Endothelial cell of umbilical vein (primary cell): ENCODE measurements at regions not wholly inside any gene's neighbourhood (a gene's known extent, or its start where the extent isn't known, plus 50 kb on each side); places are given as distances from the start of the nearest gene placed in this dataset.

ENCODE experiments used
- BruUV-seq: library from RNA; stranded (reverse); fragments of 400-500 nt; replicated peaks from 2 replicates; lab custom pipeline; 2021; lab: Mats Ljungman, UMichigan
- CTCF ChIA-PET: fragments of 300-600, 350-600 bp; sonication (Branson Sonifier 250); formaldehyde crosslinking; loops from one replicate; lab custom pipeline; 2021; ENCODE audit warnings: antibody characterized with exemption, inconsistent platforms; lab: Charles Lee
- POLR2A ChIA-PET: fragments of 300-600, 350-600 bp; sonication (Branson Sonifier 250); formaldehyde crosslinking; loops from one replicate; lab custom pipeline; 2021; ENCODE audit warnings: antibody characterized with exemption, inconsistent platforms; lab: Charles Lee
- DNase-seq: peaks from one replicate; pipeline ENCODE4 v3.0.0-alpha.2; 2011; ENCODE audit warnings: low read depth, low spot score
- FAIRE-seq: peaks from 2 replicates; lab custom pipeline; 2011; peaks lifted over from hg19 to GRCh38; lab: Jason Lieb, UNC
- H2AFZ ChIP-seq: 2 replicates; pipeline ENCODE4 v1.6.0; 2012; ENCODE audit warnings: low read depth, low read length, control low read depth, inconsistent platforms
- H3K27ac ChIP-seq: 2 replicates; pipeline ENCODE4 v1.5.1; 2011; ENCODE audit warnings: low read depth, mild to moderate bottlenecking, control low read depth, low read length, moderate library complexity; ENCODE audit not compliant: insufficient read depth
- H3K27me3 ChIP-seq, 2 experiments: 2 replicates each; pipeline versions ENCODE4 v1.6.0 to v1.6.1; 2011; ENCODE audit warnings: low read length in 2 of 2, mixed read lengths in 1 of 2; ENCODE audit not compliant: control insufficient read depth in 2 of 2, insufficient read depth in 2 of 2
- H3K36me3 ChIP-seq, 2 experiments: 2 replicates in 1 of 2; 3 replicates in 1 of 2; pipeline ENCODE4 v1.5.1; 2011; ENCODE audit warnings: low read length in 2 of 2, mild to moderate bottlenecking in 1 of 2, moderate library complexity in 1 of 2; ENCODE audit not compliant: control insufficient read depth in 2 of 2, insufficient read depth in 2 of 2; ENCODE audit errors: extremely low read depth in 1 of 2
- H3K4me1 ChIP-seq: 3 replicates; pipeline ENCODE4 v1.5.1; 2011; ENCODE audit warnings: mild to moderate bottlenecking, low read length; ENCODE audit not compliant: control insufficient read depth, insufficient read depth; ENCODE audit errors: extremely low read depth
- H3K4me2 ChIP-seq: 2 replicates; pipeline ENCODE4 v1.6.1; 2011; ENCODE audit warnings: low read length, control low read depth, mixed read lengths; ENCODE audit not compliant: insufficient read depth
- H3K4me3 ChIP-seq, 3 experiments: fragments of 200-600 bp in 1 of 3; sonication (generic), shearing (Covaris generic) in 1 of 3; replicated peaks in 1 of 3; 2 replicates each; pipeline ENCODE4 v1.5.1; 2011 to 2016; ENCODE audit warnings: control low read depth in 3 of 3, low read length in 3 of 3, mild to moderate bottlenecking in 2 of 3, inconsistent platforms in 1 of 3, low read depth in 1 of 3, moderate library complexity in 1 of 3; ENCODE audit not compliant: insufficient read depth in 1 of 3
- H3K79me2 ChIP-seq: 2 replicates; pipeline ENCODE4 v1.6.0; 2012; ENCODE audit warnings: low read length, inconsistent platforms; ENCODE audit not compliant: control insufficient read depth, insufficient read depth
- H3K9ac ChIP-seq: replicated peaks from 2 replicates; pipeline ENCODE3; 2011; ENCODE audit warnings: low read length, control low read depth; ENCODE audit not compliant: insufficient read depth; ENCODE audit errors: extremely low read depth
- H3K9me1 ChIP-seq: replicated peaks from 3 replicates; pipeline ENCODE4 v1.6.0; 2011; ENCODE audit warnings: mild to moderate bottlenecking, low read length; ENCODE audit not compliant: control insufficient read depth, insufficient read depth; ENCODE audit errors: extremely low read depth
- H3K9me3 ChIP-seq: replicated peaks from 2 replicates; pipeline ENCODE4 v1.5.1; 2012; ENCODE audit warnings: low read length, inconsistent platforms; ENCODE audit not compliant: control insufficient read depth, insufficient read depth
- H4K20me1 ChIP-seq: replicated peaks from 2 replicates; pipeline ENCODE3; 2011; ENCODE audit warnings: mild to moderate bottlenecking, low read length; ENCODE audit not compliant: control insufficient read depth, insufficient read depth; ENCODE audit errors: extremely low read depth
- EZH2 ChIP-seq: IDR thresholded peaks from 2 replicates; pipeline ENCODE4 v1.6.1; 2012; ENCODE audit warnings: borderline replicate concordance, low read depth, mild to moderate bottlenecking, moderate library complexity, low read length, inconsistent platforms; ENCODE audit not compliant: severe bottlenecking
- GATA2 ChIP-seq: IDR thresholded peaks from 2 replicates; pipeline ENCODE4 v1.7.0; 2011; ENCODE audit warnings: low read depth, mild to moderate bottlenecking, moderate library complexity, mixed read lengths, low read length; ENCODE audit not compliant: insufficient read length, insufficient read depth
- JUN ChIP-seq: IDR thresholded peaks from 2 replicates; pipeline ENCODE4 v1.6.1; 2011; ENCODE audit warnings: borderline replicate concordance, low read depth; ENCODE audit not compliant: insufficient read length, insufficient read depth
- MYC ChIP-seq: IDR thresholded peaks from one replicate; pipeline ENCODE4 v1.6.1; 2011; ENCODE audit warnings: mild to moderate bottlenecking, low read depth, low read length
- POLR2AphosphoS5 ChIP-seq: IDR thresholded peaks from 2 replicates; pipeline ENCODE4 v1.6.1; 2012; ENCODE audit warnings: low read depth, mild to moderate bottlenecking, control low read depth, low read length, moderate library complexity; ENCODE audit not compliant: insufficient read depth
- dilution Hi-C: fragments of 300-500 bp; cut with MboI; formaldehyde crosslinking; loops from one replicate; pipeline ENCODE4 v1.15.0; 2019; ENCODE audit warnings: low sequenced_read_pairs; ENCODE audit not compliant: extremely low pct_ligation_motif_present
- intact Hi-C: fragments of 100-400 bp; cut with micrococcal nuclease; formaldehyde crosslinking; loops from one replicate; pipeline ENCODE4 v1.10.0; 2022
- TF ChIP-seq, protein P1 (sequence below), 2 donors: IDR thresholded peaks; 1 replicate in 1 of 2; 2 replicates in 1 of 2; pipeline ENCODE4 v1.5.1; 2011; ENCODE audit warnings: low read length in 2 of 2, mild to moderate bottlenecking in 2 of 2, moderate library complexity in 2 of 2, control low read depth in 1 of 2, inconsistent platforms in 1 of 2, low read depth in 1 of 2; ENCODE audit not compliant: insufficient read depth in 1 of 2; ENCODE audit errors: extremely low read depth in 1 of 2
- TF ChIP-seq, protein P2 (sequence below): IDR thresholded peaks from 2 replicates; pipeline ENCODE4 v1.6.1; 2011; ENCODE audit not compliant: insufficient read depth, insufficient read length

DNA sequence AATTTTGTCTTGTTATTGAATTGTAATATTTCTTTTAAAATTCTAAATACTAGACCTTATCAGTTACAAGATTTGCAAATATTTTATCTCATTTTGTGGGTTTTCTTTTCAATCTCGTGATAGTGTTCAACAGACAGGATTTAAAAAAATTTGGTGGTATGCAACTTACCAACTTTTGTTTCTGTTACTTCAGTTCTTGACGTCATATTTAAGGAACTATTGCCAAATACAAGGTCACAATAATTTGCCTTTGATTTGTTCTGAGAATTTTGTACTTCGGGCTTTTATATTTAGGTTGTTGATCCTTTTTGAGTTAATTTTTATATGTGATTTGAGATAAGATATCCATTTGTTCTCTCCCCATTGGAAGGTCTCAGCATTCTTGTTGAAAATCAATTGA, 876.6 kb downstream of the DCDC2C start:
- FAIRE-seq (peak; percentile 8), DNase-seq (no peak)
- no peaks in the 10 kb centered on the region for H3K36me3 ChIP-seq
- no peaks in the 10 kb centered on the region for H4K20me1 ChIP-seq
- ChIA-PET CTCF (no interaction called here), POLR2A (no interaction called here)
- no peaks in the 10 kb centered on the region for H3K9me1 ChIP-seq
- H3K27ac ChIP-seq, result no peak overlapping the region
- intact Hi-C loops (no loop called here), dilution Hi-C loops (no loop called here)
- no peaks in the 10 kb centered on the region for H3K9me3 ChIP-seq
- no peak for TF ChIP-seq JUN
- H3K9ac ChIP-seq, result no peak overlapping the region
- H3K4me1 ChIP-seq, result no peaks in the 10 kb centered on the region
- H3K79me2 ChIP-seq, result no peaks in the 10 kb centered on the region
- no peak overlapping the region for H3K4me3 ChIP-seq
- BruUV-seq, result no TSS peak
- H2AFZ ChIP-seq, result no peak overlapping the region
- no peaks in the 10 kb centered on the region for H3K27me3 ChIP-seq
- H3K4me2 ChIP-seq, result no peak overlapping the region

DNA sequence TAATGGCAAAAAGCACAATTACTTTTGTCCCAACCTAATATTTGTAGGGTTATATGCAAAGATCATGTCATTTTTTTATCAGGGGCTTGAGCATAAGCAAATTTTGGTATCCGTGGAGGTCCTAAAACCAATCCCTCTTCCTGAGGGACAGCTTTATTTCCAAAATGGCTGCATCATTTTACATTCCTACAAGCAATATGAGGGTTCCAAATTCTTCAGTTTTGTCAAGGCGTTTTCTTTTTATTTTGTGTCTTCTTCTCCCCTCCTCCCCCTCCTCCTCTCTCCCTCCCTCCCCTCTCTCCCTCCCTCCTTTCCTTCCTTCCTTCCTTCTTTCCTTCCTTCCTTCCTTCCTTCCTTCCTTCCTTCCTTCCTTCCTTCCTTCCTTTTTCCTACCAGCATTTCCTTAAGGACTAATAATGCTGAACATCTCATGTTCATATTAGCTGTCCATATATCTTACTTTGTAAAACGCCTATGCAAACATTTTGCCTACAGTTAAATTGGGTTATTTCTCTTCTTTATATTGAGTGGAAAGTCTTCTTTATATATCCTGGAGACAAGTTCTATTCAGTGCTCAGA, 881.8 kb downstream of the DCDC2C start:
- POLR2A ChIA-PET, result no interaction called here
- FAIRE-seq, result no peak
- Histone ChIP-seq H3K36me3 (no peaks in the 10 kb centered on the region), H3K4me1 (no peaks in the 10 kb centered on the region), H3K4me3 (no peak overlapping the region), H3K9me1 (no peaks in the 10 kb centered on the region), H3K27ac (no peak overlapping the region), H2AFZ (no peak overlapping the region), H3K4me2 (no peak overlapping the region), H3K9ac (no peak overlapping the region), H3K79me2 (no peaks in the 10 kb centered on the region), H3K27me3 (no peaks in the 10 kb centered on the region), H4K20me1 (no peaks in the 10 kb centered on the region), H3K9me3 (no peaks in the 10 kb centered on the region)
- intact Hi-C loops, result no loop called here
- CTCF ChIA-PET, result no interaction called here
- BruUV-seq, result no TSS peak
- TF ChIP-seq, protein P1, sequence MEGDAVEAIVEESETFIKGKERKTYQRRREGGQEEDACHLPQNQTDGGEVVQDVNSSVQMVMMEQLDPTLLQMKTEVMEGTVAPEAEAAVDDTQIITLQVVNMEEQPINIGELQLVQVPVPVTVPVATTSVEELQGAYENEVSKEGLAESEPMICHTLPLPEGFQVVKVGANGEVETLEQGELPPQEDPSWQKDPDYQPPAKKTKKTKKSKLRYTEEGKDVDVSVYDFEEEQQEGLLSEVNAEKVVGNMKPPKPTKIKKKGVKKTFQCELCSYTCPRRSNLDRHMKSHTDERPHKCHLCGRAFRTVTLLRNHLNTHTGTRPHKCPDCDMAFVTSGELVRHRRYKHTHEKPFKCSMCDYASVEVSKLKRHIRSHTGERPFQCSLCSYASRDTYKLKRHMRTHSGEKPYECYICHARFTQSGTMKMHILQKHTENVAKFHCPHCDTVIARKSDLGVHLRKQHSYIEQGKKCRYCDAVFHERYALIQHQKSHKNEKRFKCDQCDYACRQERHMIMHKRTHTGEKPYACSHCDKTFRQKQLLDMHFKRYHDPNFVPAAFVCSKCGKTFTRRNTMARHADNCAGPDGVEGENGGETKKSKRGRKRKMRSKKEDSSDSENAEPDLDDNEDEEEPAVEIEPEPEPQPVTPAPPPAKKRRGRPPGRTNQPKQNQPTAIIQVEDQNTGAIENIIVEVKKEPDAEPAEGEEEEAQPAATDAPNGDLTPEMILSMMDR (IDR thresholded peaks at IDR 0.05; ENCODE audit: extremely low read depth in 1 of 2, insufficient read depth in 1 of 2, low read depth in 1 of 2, low read length in 2 of 2), result no peak
- TF ChIP-seq JUN (no peak), POLR2AphosphoS5 (no peak), MYC (no peak), EZH2 (no peak), GATA2 (no peak)
- TF ChIP-seq, protein P2, sequence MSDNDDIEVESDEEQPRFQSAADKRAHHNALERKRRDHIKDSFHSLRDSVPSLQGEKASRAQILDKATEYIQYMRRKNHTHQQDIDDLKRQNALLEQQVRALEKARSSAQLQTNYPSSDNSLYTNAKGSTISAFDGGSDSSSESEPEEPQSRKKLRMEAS, result no peak
- no peak for DNase-seq
- dilution Hi-C loops, result no loop called here
